Smooth muscle cell (in vitro differentiated cells): ENCODE measurements at regions not wholly inside any gene's neighbourhood (a gene's known extent, or its start where the extent isn't known, plus 50 kb on each side); places are given as distances from the start of the nearest gene placed in this dataset.
"Not testable (repeated sequence)": the region's sequence is repeated elsewhere in the genome, so short reads cannot be mapped to it uniquely, and the experiment has no call there.

ENCODE experiments used
- DNase-seq: peaks from one replicate; lab custom pipeline; 2025; ENCODE audit not compliant: unreplicated experiment; lab: John Stamatoyannopoulos, UW
- H2AFZ ChIP-seq: fragments of 200-600 bp; sonication (generic); 2 replicates; pipeline ENCODE4 v1.6.0; 2016; ENCODE audit warnings: antibody characterized with exemption, low read depth, mild to moderate bottlenecking
- H3F3A ChIP-seq: fragments of 200-600 bp; sonication (generic); 2 replicates; pipeline ENCODE4 v1.6.0; 2017; ENCODE audit warnings: antibody characterized with exemption, low read depth
- H3K27ac ChIP-seq: fragments of 200-600 bp; sonication (generic); 2 replicates; pipeline ENCODE4 v1.5.1; 2016; ENCODE audit warnings: low read depth, mild to moderate bottlenecking
- H3K27me3 ChIP-seq: fragments of 200-600 bp; sonication (generic); 2 replicates; pipeline ENCODE4 v1.6.1; 2016; ENCODE audit warnings: low read depth, mild to moderate bottlenecking
- H3K36me3 ChIP-seq: fragments of 200-600 bp; sonication (generic); 2 replicates; pipeline ENCODE4 v1.5.1; 2016; ENCODE audit warnings: low read depth
- H3K4me1 ChIP-seq: fragments of 200-600 bp; sonication (generic); 2 replicates; pipeline ENCODE4 v1.5.1; 2016; ENCODE audit warnings: low read depth
- H3K4me2 ChIP-seq: fragments of 200-600 bp; sonication (generic); 2 replicates; pipeline ENCODE4 v1.6.0; 2016; ENCODE audit warnings: mild to moderate bottlenecking
- H3K4me3 ChIP-seq: fragments of 200-600 bp; sonication (generic); 2 replicates; pipeline ENCODE4 v1.5.1; 2016; ENCODE audit warnings: mild to moderate bottlenecking
- H3K79me2 ChIP-seq: fragments of 200-600 bp; sonication (generic); 2 replicates; pipeline ENCODE4 v1.6.0; 2016; ENCODE audit warnings: low read depth, mild to moderate bottlenecking
- H3K9ac ChIP-seq: fragments of 200-600 bp; sonication (generic); 2 replicates; pipeline ENCODE4 v1.6.0; 2016; ENCODE audit warnings: low read depth
- H3K9me3 ChIP-seq: fragments of 200-600 bp; sonication (generic); replicated peaks from 2 replicates; pipeline ENCODE4 v1.5.1; 2016; ENCODE audit warnings: low read depth
- H4K20me1 ChIP-seq: fragments of 200-600 bp; sonication (generic); 2 replicates; pipeline ENCODE4 v1.6.0; 2016; ENCODE audit warnings: low read depth
- CTCF ChIP-seq: fragments of 200-600 bp; sonication (generic); IDR thresholded peaks from 2 replicates; pipeline ENCODE4 v1.5.1; 2017; ENCODE audit warnings: borderline replicate concordance, mild to moderate bottlenecking, antibody characterized with exemption; ENCODE audit not compliant: insufficient read depth, poor library complexity, severe bottlenecking
- WGBS: methylation state at CpG from one replicate; pipeline ENCODE4 v1.1.7; 2016; ENCODE audit warnings: low lambda C conversion rate; 5-methylcytosine and 5-hydroxymethylcytosine counted together

GRCh38 chr20:2221921-2222320 lies 73.9 kb upstream of the TGM3 start:
- no peak for TF ChIP-seq CTCF
- Histone ChIP-seq H3K9ac (no peak overlapping the region), H3F3A (no peaks in the 10 kb centered on the region), H3K27ac (no peak overlapping the region), H4K20me1 (no peaks in the 10 kb centered on the region), H3K9me3 (no peaks in the 10 kb centered on the region), H3K36me3 (no peaks in the 10 kb centered on the region), H2AFZ (no peak overlapping the region), H3K4me1 (no peaks in the 10 kb centered on the region), H3K79me2 (no peaks in the 10 kb centered on the region), H3K4me2 (no peak overlapping the region), H3K4me3 (no peak overlapping the region), H3K27me3 (no peaks in the 10 kb centered on the region)
- DNase-seq: no peak
- WGBS: 81% methylated on average over 2 of the region's 2 CpGs

- H3K9me3 ChIP-seq: no peaks in the 10 kb centered on the region
- no peaks in the 10 kb centered on the region for H3K79me2 ChIP-seq
- H3K27me3 ChIP-seq: no peaks in the 10 kb centered on the region
- TF ChIP-seq CTCF: no peak
- DNase-seq: no peak
- H3K4me1 ChIP-seq: no peaks in the 10 kb centered on the region
- H3K36me3 ChIP-seq: no peaks in the 10 kb centered on the region
- H3K9ac ChIP-seq: no peak overlapping the region
- H3K4me3 ChIP-seq: no peak overlapping the region
- no peak overlapping the region for H2AFZ ChIP-seq
- no peak overlapping the region for H3K27ac ChIP-seq
- H3F3A ChIP-seq: no peaks in the 10 kb centered on the region
- no peaks in the 10 kb centered on the region for H4K20me1 ChIP-seq
- no peak overlapping the region for H3K4me2 ChIP-seq
- WGBS: 91% methylated on average over 8 of the region's 8 CpGs
Measured at GRCh38 chr20:2223558-2224367, 72.0 kb upstream of the TGM3 start.

- no peak for DNase-seq
- TF ChIP-seq CTCF: no peak
- Histone ChIP-seq H3F3A (no peaks in the 10 kb centered on the region), H3K27me3 (no peaks in the 10 kb centered on the region), H3K27ac (no peak overlapping the region), H3K36me3 (no peaks in the 10 kb centered on the region), H3K4me2 (no peak overlapping the region), H3K4me1 (no peaks in the 10 kb centered on the region), H2AFZ (no peak overlapping the region), H4K20me1 (no peaks in the 10 kb centered on the region), H3K9ac (no peak overlapping the region), H3K9me3 (no peaks in the 10 kb centered on the region), H3K4me3 (no peak overlapping the region), H3K79me2 (no peaks in the 10 kb centered on the region)
- WGBS: 54% methylated on average over 3 of the region's 3 CpGs
Measured at GRCh38 chr20:2224368-2224639, 71.5 kb upstream of the TGM3 start.

GRCh38 chr20:2227285-2227684 lies 68.5 kb upstream of the TGM3 start:
- DNase-seq, H2AFZ ChIP-seq, H3K9ac ChIP-seq, H3K27ac ChIP-seq, H4K20me1 ChIP-seq, H3F3A ChIP-seq, H3K4me2 ChIP-seq, H3K36me3 ChIP-seq, H3K9me3 ChIP-seq, H3K4me1 ChIP-seq, H3K4me3 ChIP-seq, H3K27me3 ChIP-seq, H3K79me2 ChIP-seq: not testable (repeated sequence)
- 81% methylated on average over 3 of the region's 3 CpGs for WGBS
